ENCODE measurements at regions not wholly inside any gene's neighbourhood (a gene's known extent, or its start where the extent isn't known, plus 50 kb on each side); places are given as distances from the start of the nearest gene placed in this dataset.
"Not testable (repeated sequence)": the region's sequence is repeated elsewhere in the genome, so short reads cannot be mapped to it uniquely, and the experiment has no call there.

- Mint-ChIP-seq H3K9me3 (no peaks in the 10 kb centered on the region), H3K27ac (no peak overlapping the region), H3K36me3 (ENCODE audit: low read depth) (no peaks in the 10 kb centered on the region), H3K27me3 (no peaks in the 10 kb centered on the region), H3K4me3 (no peak overlapping the region), H3K4me1 (ENCODE audit: low read depth) (no peaks in the 10 kb centered on the region)
- no peak for ATAC-seq
- ChIA-PET CTCF (no interaction called here), POLR2A (no interaction called here)
- intact Hi-C loops (cut with micrococcal nuclease): no loop called here
- no peak for TF ChIP-seq CTCF (IDR thresholded peaks at IDR 0.05)
- DNase-seq: no peak
Observed at GRCh38 chr3:88480822-88481221, 331.1 kb downstream of the C3orf38 start.

DNA sequence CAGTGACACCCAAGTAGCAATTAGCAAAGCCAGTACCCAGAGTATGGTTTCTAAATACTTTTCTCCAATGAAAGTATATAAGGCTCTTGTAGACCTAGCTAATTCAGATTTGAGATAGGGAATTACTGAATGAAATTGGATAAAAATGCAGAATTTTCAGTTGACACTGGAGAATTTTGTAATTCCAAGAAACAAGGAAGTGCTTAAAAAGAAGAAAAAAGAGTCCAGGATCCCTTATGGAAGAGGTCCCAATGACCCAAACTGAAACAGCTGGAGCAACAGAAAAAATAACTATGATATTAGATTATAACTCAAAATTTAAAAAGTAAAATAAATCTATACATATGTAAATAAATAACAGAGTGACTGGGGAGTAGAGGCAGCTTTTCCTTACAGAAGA lies 335.2 kb downstream of the C3orf38 start:
- DNase-seq (no peak), ATAC-seq (no peak)
- no peak for TF ChIP-seq CTCF (IDR thresholded peaks at IDR 0.05)
- no peaks in the 10 kb centered on the region for H3K4me1 Mint-ChIP-seq (ENCODE audit: low read depth)
- CTCF ChIA-PET: no interaction called here
- intact Hi-C loops (cut with micrococcal nuclease): no loop called here
- no peak overlapping the region for H3K27ac Mint-ChIP-seq
- POLR2A ChIA-PET: no interaction called here
- H3K4me3 Mint-ChIP-seq: no peak overlapping the region
- H3K36me3 Mint-ChIP-seq (ENCODE audit: low read depth): no peaks in the 10 kb centered on the region
- H3K9me3 Mint-ChIP-seq: no peaks in the 10 kb centered on the region
- no peaks in the 10 kb centered on the region for H3K27me3 Mint-ChIP-seq

- H3K27me3 Mint-ChIP-seq; H3K4me1 Mint-ChIP-seq (ENCODE audit: low read depth); H3K27ac Mint-ChIP-seq; DNase-seq; ATAC-seq; H3K4me3 Mint-ChIP-seq; CTCF ChIA-PET; H3K36me3 Mint-ChIP-seq (ENCODE audit: low read depth); H3K9me3 Mint-ChIP-seq; intact Hi-C loops (cut with micrococcal nuclease); POLR2A ChIA-PET: not testable (repeated sequence)
Observed at GRCh38 chr3:88508818-88509217, 359.1 kb downstream of the C3orf38 start.

GRCh38 chr3:88509582-88509981 lies 359.8 kb downstream of the C3orf38 start:
- Mint-ChIP-seq H3K36me3 (ENCODE audit: low read depth) (no peaks in the 10 kb centered on the region), H3K4me3 (no peak overlapping the region), H3K4me1 (ENCODE audit: low read depth) (no peaks in the 10 kb centered on the region), H3K27me3 (no peaks in the 10 kb centered on the region), H3K9me3 (peaks cover 7% of the 10 kb centered on the region), H3K27ac (no peak overlapping the region)
- intact Hi-C loops (cut with micrococcal nuclease): no loop called here
- ChIA-PET CTCF (no interaction called here), POLR2A (no interaction called here)
- DNase-seq: no peak
- TF ChIP-seq CTCF (IDR thresholded peaks at IDR 0.05): no peak
- no peak for ATAC-seq

DNA sequence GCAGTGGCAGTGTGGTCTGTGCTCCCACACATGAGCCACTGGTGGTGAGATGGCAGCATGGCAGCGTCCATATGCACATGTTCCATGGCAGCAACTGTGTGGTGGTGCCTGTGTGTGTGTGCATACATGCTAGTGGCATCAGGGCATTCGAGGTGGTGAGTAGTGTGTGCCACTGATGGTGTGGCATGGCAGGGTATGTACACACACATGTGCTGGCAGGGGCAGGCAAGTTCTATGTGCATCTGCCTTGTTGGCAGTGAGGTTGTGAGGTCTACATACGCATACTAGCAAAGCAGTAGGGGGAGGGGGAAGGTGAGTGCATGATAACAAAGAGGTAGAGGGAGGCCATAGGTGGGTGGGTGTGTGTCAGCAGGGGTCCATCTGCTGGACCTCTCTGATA lies 378.7 kb downstream of the C3orf38 start:
- ATAC-seq (no peak), DNase-seq (no peak)
- no peak for TF ChIP-seq CTCF (IDR thresholded peaks at IDR 0.05)
- H3K9me3 Mint-ChIP-seq: peaks cover 16% of the 10 kb centered on the region
- ChIA-PET POLR2A (no interaction called here), CTCF (no interaction called here)
- no peaks in the 10 kb centered on the region for H3K27me3 Mint-ChIP-seq
- H3K4me3 Mint-ChIP-seq: no peak overlapping the region
- H3K27ac Mint-ChIP-seq: no peak overlapping the region
- intact Hi-C loops (cut with micrococcal nuclease): no loop called here
- H3K36me3 Mint-ChIP-seq (ENCODE audit: low read depth): no peaks in the 10 kb centered on the region
- no peaks in the 10 kb centered on the region for H3K4me1 Mint-ChIP-seq (ENCODE audit: low read depth)

- ChIA-PET CTCF (no interaction called here), POLR2A (no interaction called here)
- Mint-ChIP-seq H3K4me1 (ENCODE audit: low read depth) (no peaks in the 10 kb centered on the region), H3K27ac (no peak overlapping the region), H3K9me3 (peaks cover 2% of the 10 kb centered on the region), H3K36me3 (ENCODE audit: low read depth) (no peaks in the 10 kb centered on the region), H3K4me3 (no peak overlapping the region), H3K27me3 (no peaks in the 10 kb centered on the region)
- intact Hi-C loops (cut with micrococcal nuclease): no loop called here
- DNase-seq: no peak
- ATAC-seq: no peak
- TF ChIP-seq CTCF (IDR thresholded peaks at IDR 0.05): no peak
Observed at GRCh38 chr3:88534534-88534933, 384.8 kb downstream of the C3orf38 start.
